HAP-1 (cell line): ENCODE measurements at regions not wholly inside any gene's neighbourhood (a gene's known extent, or its start where the extent isn't known, plus 50 kb on each side); places are given as distances from the start of the nearest gene placed in this dataset.

ENCODE experiments used
- DNase-seq, 2 experiments: peaks; one replicate each; pipeline ENCODE4 v3.0.0-alpha.2; 2016 to 2020; ENCODE audit warnings: low spot score in 2 of 2
- H3K27me3 ChIP-seq: fragments of 250-450 bp; sonication (Bioruptor Pico); 2 replicates; pipeline ENCODE4 v1.5.1; 2020; ENCODE audit warnings: low read depth, mild to moderate bottlenecking, moderate library complexity
- H3K36me3 ChIP-seq: fragments of 250-450 bp; sonication (Bioruptor Pico); replicated peaks from 2 replicates; pipeline ENCODE4 v1.5.1; 2020; ENCODE audit warnings: mild to moderate bottlenecking
- H3K4me1 ChIP-seq: fragments of 250-450 bp; sonication (Bioruptor Pico); 2 replicates; pipeline ENCODE4 v1.5.1; 2020; ENCODE audit warnings: mild to moderate bottlenecking
- H3K4me3 ChIP-seq: fragments of 250-450 bp; sonication (Bioruptor Pico); 2 replicates; pipeline ENCODE4 v1.5.1; 2020; ENCODE audit warnings: mild to moderate bottlenecking, moderate library complexity
- H3K9me3 ChIP-seq: fragments of 250-450 bp; sonication (Bioruptor Pico); 2 replicates; pipeline ENCODE4 v1.5.1; 2020; ENCODE audit warnings: mild to moderate bottlenecking, moderate library complexity
- in situ Hi-C: fragments of 300-500 bp; cut with MboI; formaldehyde crosslinking; loops from 3 replicates; pipeline ENCODE4 v1.14.3; 2020; ENCODE audit warnings: low sequenced_read_pairs, inconsistent platforms, mixed read lengths

- in situ Hi-C loops: no loop called here
- no peaks in the 10 kb centered on the region for H3K4me1 ChIP-seq
- H3K9me3 ChIP-seq: no peaks in the 10 kb centered on the region
Observed at GRCh38 chr17:54789101-54789880, 111.4 kb upstream of the TOM1L1 start.

GRCh38 chr17:54793271-54793670 lies 107.4 kb upstream of the TOM1L1 start:
- H3K9me3 ChIP-seq: no peaks in the 10 kb centered on the region
- H3K4me1 ChIP-seq: no peaks in the 10 kb centered on the region
- in situ Hi-C loops: no loop called here
- DNase-seq: no peak
- no peaks in the 10 kb centered on the region for H3K27me3 ChIP-seq
- no peaks in the 10 kb centered on the region for H3K36me3 ChIP-seq
- no peak overlapping the region for H3K4me3 ChIP-seq

More at GRCh38 chr17:54789101-54789880, 111.4 kb upstream of the TOM1L1 start:
- no peaks in the 10 kb centered on the region for H3K27me3 ChIP-seq
- no peak for DNase-seq
- no peaks in the 10 kb centered on the region for H3K36me3 ChIP-seq
- H3K4me3 ChIP-seq: no peak overlapping the region

- no peaks in the 10 kb centered on the region for H3K9me3 ChIP-seq
- H3K4me1 ChIP-seq: no peaks in the 10 kb centered on the region
- H3K36me3 ChIP-seq: no peaks in the 10 kb centered on the region
- in situ Hi-C loops: no loop called here
- no peak overlapping the region for H3K4me3 ChIP-seq
- no peak for DNase-seq
- H3K27me3 ChIP-seq: no peaks in the 10 kb centered on the region
Observed at GRCh38 chr17:54795046-54795445, 105.6 kb upstream of the TOM1L1 start.

GRCh38 chr17:54807331-54807730 lies 93.3 kb upstream of the TOM1L1 start:
- in situ Hi-C loops: no loop called here
- no peaks in the 10 kb centered on the region for H3K27me3 ChIP-seq
- no peaks in the 10 kb centered on the region for H3K4me1 ChIP-seq
- H3K4me3 ChIP-seq: no peak overlapping the region
- DNase-seq: no peak
- no peaks in the 10 kb centered on the region for H3K9me3 ChIP-seq
- H3K36me3 ChIP-seq: no peaks in the 10 kb centered on the region

GRCh38 chr17:54813896-54814295 lies 86.8 kb upstream of the TOM1L1 start:
- no peaks in the 10 kb centered on the region for H3K27me3 ChIP-seq
- H3K4me3 ChIP-seq: no peak overlapping the region
- DNase-seq: no peak
- no peaks in the 10 kb centered on the region for H3K9me3 ChIP-seq
- H3K36me3 ChIP-seq: no peaks in the 10 kb centered on the region
- in situ Hi-C loops: no loop called here
- H3K4me1 ChIP-seq: no peaks in the 10 kb centered on the region

GRCh38 chr17:54814371-54814770 lies 86.3 kb upstream of the TOM1L1 start:
- Histone ChIP-seq H3K4me1 (no peaks in the 10 kb centered on the region), H3K4me3 (no peak overlapping the region), H3K36me3 (no peaks in the 10 kb centered on the region), H3K27me3 (no peaks in the 10 kb centered on the region), H3K9me3 (no peaks in the 10 kb centered on the region)
- in situ Hi-C loops: no loop called here
- no peak for DNase-seq

- in situ Hi-C loops: no loop called here
- H3K4me3 ChIP-seq: no peak overlapping the region
- DNase-seq: no peak
- no peaks in the 10 kb centered on the region for H3K9me3 ChIP-seq
- H3K27me3 ChIP-seq: no peaks in the 10 kb centered on the region
- H3K36me3 ChIP-seq: no peaks in the 10 kb centered on the region
- H3K4me1 ChIP-seq: no peaks in the 10 kb centered on the region
Observed at GRCh38 chr17:54834086-54834485, 66.6 kb upstream of the TOM1L1 start.

GRCh38 chr17:54835015-54835414 lies 65.6 kb upstream of the TOM1L1 start:
- in situ Hi-C loops: no loop called here
- no peak for DNase-seq

GRCh38 chr17:54836723-54837462 lies 63.8 kb upstream of the TOM1L1 start:
- H3K36me3 ChIP-seq: no peaks in the 10 kb centered on the region
- no peak overlapping the region for H3K4me3 ChIP-seq
- DNase-seq: no peak
- H3K4me1 ChIP-seq: no peaks in the 10 kb centered on the region
- H3K27me3 ChIP-seq: no peaks in the 10 kb centered on the region
- in situ Hi-C loops: no loop called here
- no peaks in the 10 kb centered on the region for H3K9me3 ChIP-seq

More at GRCh38 chr17:54835015-54835414, 65.6 kb upstream of the TOM1L1 start:
- H3K9me3 ChIP-seq: no peaks in the 10 kb centered on the region
- no peak overlapping the region for H3K4me3 ChIP-seq
- no peaks in the 10 kb centered on the region for H3K4me1 ChIP-seq
- no peaks in the 10 kb centered on the region for H3K36me3 ChIP-seq
- no peaks in the 10 kb centered on the region for H3K27me3 ChIP-seq

GRCh38 chr17:54838651-54839421 lies 61.8 kb upstream of the TOM1L1 start:
- no peaks in the 10 kb centered on the region for H3K9me3 ChIP-seq
- no peak overlapping the region for H3K4me3 ChIP-seq
- H3K27me3 ChIP-seq: no peaks in the 10 kb centered on the region
- in situ Hi-C loops: no loop called here
- DNase-seq: no peak
- H3K36me3 ChIP-seq: no peaks in the 10 kb centered on the region
- H3K4me1 ChIP-seq: no peaks in the 10 kb centered on the region

GRCh38 chr17:54839447-54839846 lies 61.2 kb upstream of the TOM1L1 start:
- Histone ChIP-seq H3K9me3 (no peaks in the 10 kb centered on the region), H3K36me3 (no peaks in the 10 kb centered on the region), H3K4me1 (no peaks in the 10 kb centered on the region), H3K4me3 (no peak overlapping the region), H3K27me3 (no peaks in the 10 kb centered on the region)
- no peak for DNase-seq
- in situ Hi-C loops: no loop called here

GRCh38 chr17:54840885-54841591 lies 59.6 kb upstream of the TOM1L1 start:
- Histone ChIP-seq H3K9me3 (no peaks in the 10 kb centered on the region), H3K36me3 (no peaks in the 10 kb centered on the region), H3K27me3 (no peaks in the 10 kb centered on the region; the same call in 1 of the 2 replicates), H3K4me3 (no peak overlapping the region), H3K4me1 (no peaks in the 10 kb centered on the region)
- in situ Hi-C loops: no loop called here
- no peak for DNase-seq

GRCh38 chr17:54841656-54842055 lies 59.0 kb upstream of the TOM1L1 start:
- Histone ChIP-seq H3K4me3 (no peak overlapping the region), H3K27me3 (no peaks in the 10 kb centered on the region; the same call in 1 of the 2 replicates), H3K4me1 (no peaks in the 10 kb centered on the region), H3K9me3 (no peaks in the 10 kb centered on the region), H3K36me3 (no peaks in the 10 kb centered on the region)
- in situ Hi-C loops: no loop called here
- DNase-seq: no peak
